ENCODE measurements at regions not wholly inside any gene's neighbourhood (a gene's known extent, or its start where the extent isn't known, plus 50 kb on each side); places are given as distances from the start of the nearest gene placed in this dataset.
"Not testable (repeated sequence)": the region's sequence is repeated elsewhere in the genome, so short reads cannot be mapped to it uniquely, and the experiment has no call there.

DNA sequence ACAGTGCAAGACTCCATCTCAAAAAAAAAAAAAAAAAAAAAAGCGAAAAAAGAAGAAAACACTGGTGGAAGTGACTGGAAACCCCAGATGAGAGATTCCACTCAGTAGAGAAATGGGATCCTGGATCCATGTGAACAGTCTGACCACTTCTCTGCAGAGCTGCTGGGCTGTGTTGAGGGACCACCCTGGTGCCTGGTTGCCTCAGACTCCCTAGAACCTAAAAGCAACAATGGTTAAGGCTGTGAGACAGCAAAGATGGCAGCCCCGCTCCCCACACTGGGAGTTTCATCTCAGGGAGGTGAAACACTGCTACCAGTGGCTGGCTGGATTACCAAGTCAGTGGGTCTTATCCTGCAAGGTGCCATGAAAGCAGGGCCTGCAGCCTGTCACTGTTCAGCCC, 152.8 kb upstream of the ARSJ start:
- no peaks in the 10 kb centered on the region for H3K36me3 ChIP-seq
- no peaks in the 10 kb centered on the region for H3K27me3 ChIP-seq
- no peak for TF ChIP-seq CTCF (IDR thresholded peaks at IDR 0.05)
- H3K4me3 ChIP-seq = no peak overlapping the region
- H3K4me1 ChIP-seq = no peaks in the 10 kb centered on the region
- intact Hi-C loops (cut with DNase I; ENCODE audit: low total_unique reads) = no loop called here
- no peak for DNase-seq
- no peak overlapping the region for H3K27ac ChIP-seq
- H3K9me3 ChIP-seq = no peaks in the 10 kb centered on the region

- Histone ChIP-seq H3K27ac (no peak overlapping the region), H3K4me1 (no peaks in the 10 kb centered on the region), H3K27me3 (no peaks in the 10 kb centered on the region), H3K9me3 (no peaks in the 10 kb centered on the region), H3K4me3 (no peak overlapping the region), H3K36me3 (no peaks in the 10 kb centered on the region)
- TF ChIP-seq CTCF (IDR thresholded peaks at IDR 0.05) = no peak
- DNase-seq = no peak
- intact Hi-C loops (cut with DNase I; ENCODE audit: low total_unique reads) = no loop called here
Measured at GRCh38 chr4:114132830-114133229, 153.4 kb upstream of the ARSJ start.

DNA sequence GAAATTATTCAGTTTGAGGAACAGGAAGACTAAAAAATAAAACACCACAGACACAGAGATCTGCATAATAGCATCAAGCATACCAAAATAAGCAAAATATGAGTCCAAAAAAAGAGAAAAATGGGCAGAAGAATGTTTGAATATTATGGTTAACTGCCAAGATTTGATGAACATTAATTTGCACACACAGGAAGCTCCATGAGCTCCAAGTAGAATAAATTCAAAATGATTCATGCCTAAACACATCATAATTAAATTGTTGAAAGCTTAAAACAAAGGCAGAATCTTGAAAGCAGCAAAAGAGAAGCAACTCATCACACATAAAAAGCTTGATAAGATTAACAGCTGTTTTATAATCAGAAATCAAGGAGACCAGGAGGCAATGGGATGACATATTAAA, 156.6 kb upstream of the ARSJ start:
- DNase-seq = no peak

DNA sequence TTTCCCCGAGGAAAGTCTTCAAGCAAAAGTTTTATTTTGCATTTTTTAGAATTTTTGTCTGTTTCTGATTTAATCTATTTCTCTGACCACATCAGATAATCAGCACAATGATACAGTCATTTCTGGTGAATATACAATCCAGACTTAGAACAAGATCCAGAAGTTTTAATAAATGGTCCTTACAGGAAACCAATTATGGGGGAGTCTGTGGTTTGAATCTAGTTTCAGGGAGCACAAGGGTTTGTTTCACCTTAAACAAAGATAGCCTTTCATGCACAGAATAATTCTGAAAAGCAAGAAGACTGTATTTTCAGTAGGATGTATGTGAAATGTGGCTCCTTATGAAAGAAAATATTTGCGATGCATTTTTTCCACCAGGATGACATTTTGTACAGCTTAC, 158.5 kb upstream of the ARSJ start:
- no peaks in the 10 kb centered on the region for H3K27me3 ChIP-seq
- no peaks in the 10 kb centered on the region for H3K9me3 ChIP-seq
- no peak for TF ChIP-seq CTCF (IDR thresholded peaks at IDR 0.05)
- no peaks in the 10 kb centered on the region for H3K36me3 ChIP-seq
- no peak overlapping the region for H3K27ac ChIP-seq
- no peak for DNase-seq
- no peak overlapping the region for H3K4me3 ChIP-seq
- intact Hi-C loops (cut with DNase I; ENCODE audit: low total_unique reads) = no loop called here
- H3K4me1 ChIP-seq = no peaks in the 10 kb centered on the region

More for the DNA sequence above, 156.6 kb upstream of the ARSJ start:
- no peak for TF ChIP-seq CTCF (IDR thresholded peaks at IDR 0.05)
- Histone ChIP-seq H3K36me3 (no peaks in the 10 kb centered on the region), H3K27ac (no peak overlapping the region), H3K4me3 (no peak overlapping the region), H3K9me3 (no peaks in the 10 kb centered on the region), H3K4me1 (no peaks in the 10 kb centered on the region), H3K27me3 (no peaks in the 10 kb centered on the region)
- intact Hi-C loops (cut with DNase I; ENCODE audit: low total_unique reads) = no loop called here

GRCh38 chr4:114146947-114147618, 167.6 kb upstream of the ARSJ start:
- DNase-seq = no peak
- H3K4me3 ChIP-seq = no peak overlapping the region

DNA sequence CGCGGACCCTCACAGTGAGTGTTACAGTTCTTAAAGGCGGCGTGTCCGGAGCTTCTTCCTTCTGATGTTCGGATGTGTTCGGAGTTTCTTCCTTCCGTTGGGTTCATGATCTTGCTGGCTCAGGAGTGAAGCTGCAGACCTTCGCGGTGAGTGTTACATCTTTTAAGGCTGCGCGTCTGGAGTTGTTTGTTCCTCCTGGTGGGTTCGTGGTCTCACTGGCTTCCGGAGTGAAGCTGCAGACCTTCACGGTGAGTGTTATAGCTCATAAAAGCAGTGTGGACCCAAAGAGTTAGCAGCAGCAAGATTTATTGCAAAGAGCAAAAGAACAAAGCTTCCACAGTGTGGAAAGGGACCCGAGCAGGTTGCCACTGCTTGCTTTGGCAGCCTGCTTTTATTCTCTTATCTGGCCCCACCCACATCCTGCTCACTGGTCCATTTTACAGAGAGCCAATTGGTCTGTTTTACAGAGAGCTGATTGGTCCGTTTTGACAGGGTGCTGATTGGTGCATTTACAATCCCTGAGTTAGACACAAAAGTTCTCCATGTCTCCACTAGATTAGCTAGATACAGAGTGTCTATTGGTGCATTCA, 168.3 kb upstream of the ARSJ start:
- H3K4me1 ChIP-seq; H3K27me3 ChIP-seq; intact Hi-C loops (cut with DNase I; ENCODE audit: low total_unique reads); H3K36me3 ChIP-seq; H3K27ac ChIP-seq; H3K9me3 ChIP-seq; DNase-seq; H3K4me3 ChIP-seq: not testable (repeated sequence)

More at GRCh38 chr4:114146947-114147618, 167.6 kb upstream of the ARSJ start:
- Histone ChIP-seq H3K27ac (no peak overlapping the region), H3K36me3 (no peaks in the 10 kb centered on the region), H3K9me3 (no peaks in the 10 kb centered on the region), H3K27me3 (no peaks in the 10 kb centered on the region), H3K4me1 (no peaks in the 10 kb centered on the region)
- intact Hi-C loops (cut with DNase I; ENCODE audit: low total_unique reads) = no loop called here
- TF ChIP-seq CTCF (IDR thresholded peaks at IDR 0.05) = no peak

- H3K36me3 ChIP-seq; H3K27me3 ChIP-seq; H3K9me3 ChIP-seq; H3K4me3 ChIP-seq; H3K27ac ChIP-seq; H3K4me1 ChIP-seq; DNase-seq; intact Hi-C loops (cut with DNase I; ENCODE audit: low total_unique reads): not testable (repeated sequence)
Measured at GRCh38 chr4:114148372-114149070, 169.1 kb upstream of the ARSJ start.

Measured in tibial artery (tissue), 4 donors.